ENCODE measurements at regions not wholly inside any gene's neighbourhood (a gene's known extent, or its start where the extent isn't known, plus 50 kb on each side); places are given as distances from the start of the nearest gene placed in this dataset.

DNA sequence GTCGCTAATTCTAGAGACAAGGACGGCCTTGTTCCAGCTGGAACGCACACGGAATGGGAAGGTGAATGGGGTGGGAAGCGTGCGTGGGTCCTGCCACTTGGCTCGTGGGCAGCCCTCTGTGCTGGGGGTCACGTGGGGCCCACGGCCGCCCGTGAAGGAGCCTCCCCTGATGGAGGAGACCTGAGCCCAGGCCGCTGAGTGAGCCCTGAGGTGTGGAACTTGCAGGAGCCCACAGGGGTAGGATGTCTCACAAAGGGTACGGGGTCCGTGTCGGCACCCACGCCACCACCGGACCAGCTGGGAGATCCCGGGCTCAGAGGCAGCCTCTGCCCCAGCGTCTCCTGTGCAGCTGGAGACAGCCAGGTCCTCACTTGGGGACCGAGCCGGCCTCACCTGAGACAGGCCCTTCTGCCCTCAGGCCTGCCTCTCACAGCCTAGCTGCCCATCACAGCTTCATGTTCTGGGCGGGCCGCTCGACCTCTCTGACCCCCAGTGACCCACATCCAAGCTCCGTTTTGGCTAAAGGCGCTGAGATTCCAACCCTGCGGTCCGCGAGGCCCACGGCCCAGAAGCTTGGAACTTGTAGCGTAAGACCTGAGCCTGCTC lies 84.8 kb downstream of the FOXL3 start:
- no peak for TF ChIP-seq EZH2 (IDR thresholded peaks at IDR 0.05)
- no peak for TF ChIP-seq POLR2AphosphoS5 (IDR thresholded peaks at IDR 0.05; ENCODE audit: borderline replicate concordance, low read depth, low read length)

All from SK-N-MC (cell line).